ENCODE measurements at regions not wholly inside any gene's neighbourhood (a gene's known extent, or its start where the extent isn't known, plus 50 kb on each side); places are given as distances from the start of the nearest gene placed in this dataset.

DNA sequence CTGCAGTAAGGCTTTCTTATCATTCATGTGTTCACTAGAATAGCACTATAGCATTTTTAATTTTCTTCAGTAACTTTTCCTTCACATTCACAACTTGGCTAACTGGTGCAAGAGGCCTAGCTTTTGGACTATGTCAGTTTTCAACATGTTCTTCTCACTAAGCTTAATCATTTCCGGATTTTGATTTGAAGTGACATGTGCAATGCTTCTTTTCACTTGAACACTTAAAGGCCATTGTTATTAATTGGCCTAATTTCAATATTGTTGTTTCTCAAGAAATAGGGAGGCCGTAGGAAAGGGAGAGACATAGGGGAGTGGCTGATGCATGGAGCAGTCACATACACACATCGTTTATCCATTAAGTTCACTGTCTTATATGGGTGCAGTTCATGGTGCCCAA lies 151.2 kb upstream of the NFE2L3 start:
- DNase-seq, result no peak
- no peaks in the 10 kb centered on the region for H3K9me3 ChIP-seq (ENCODE audit: insufficient read depth, low read depth)
- ChIA-PET CTCF (interaction anchor here (0.7 kb wide), 1 partner anchor 171 kb away, joined by 9 read pairs; no protein-coding TSS in a partner anchor), POLR2A (ENCODE audit: unreplicated experiment) (no interaction called here)
- no peaks in the 10 kb centered on the region for H3F3A ChIP-seq (ENCODE audit: insufficient read depth, low read depth)
- no peaks in the 10 kb centered on the region for H3K9me2 ChIP-seq (ENCODE audit: insufficient read depth)
- H3K27ac ChIP-seq, result no peak overlapping the region
- H3K4me3 ChIP-seq, result no peak overlapping the region
- no peaks in the 10 kb centered on the region for H3K4me1 ChIP-seq (replicated peaks; ENCODE audit: insufficient read depth)
- H2AFZ ChIP-seq, result no peak overlapping the region
- H3K79me2 ChIP-seq (ENCODE audit: low read depth), result no peaks in the 10 kb centered on the region
- BruUV-seq (replicated peaks), result no TSS peak
- H4K20me1 ChIP-seq (ENCODE audit: insufficient read depth), result no peaks in the 10 kb centered on the region
- H3K36me3 ChIP-seq (ENCODE audit: low read depth), result no peaks in the 10 kb centered on the region
- H3K27me3 ChIP-seq (ENCODE audit: insufficient read depth, low read depth), result no peaks in the 10 kb centered on the region
- H3K4me2 ChIP-seq, result no peak overlapping the region
- TF ChIP-seq, protein P1, sequence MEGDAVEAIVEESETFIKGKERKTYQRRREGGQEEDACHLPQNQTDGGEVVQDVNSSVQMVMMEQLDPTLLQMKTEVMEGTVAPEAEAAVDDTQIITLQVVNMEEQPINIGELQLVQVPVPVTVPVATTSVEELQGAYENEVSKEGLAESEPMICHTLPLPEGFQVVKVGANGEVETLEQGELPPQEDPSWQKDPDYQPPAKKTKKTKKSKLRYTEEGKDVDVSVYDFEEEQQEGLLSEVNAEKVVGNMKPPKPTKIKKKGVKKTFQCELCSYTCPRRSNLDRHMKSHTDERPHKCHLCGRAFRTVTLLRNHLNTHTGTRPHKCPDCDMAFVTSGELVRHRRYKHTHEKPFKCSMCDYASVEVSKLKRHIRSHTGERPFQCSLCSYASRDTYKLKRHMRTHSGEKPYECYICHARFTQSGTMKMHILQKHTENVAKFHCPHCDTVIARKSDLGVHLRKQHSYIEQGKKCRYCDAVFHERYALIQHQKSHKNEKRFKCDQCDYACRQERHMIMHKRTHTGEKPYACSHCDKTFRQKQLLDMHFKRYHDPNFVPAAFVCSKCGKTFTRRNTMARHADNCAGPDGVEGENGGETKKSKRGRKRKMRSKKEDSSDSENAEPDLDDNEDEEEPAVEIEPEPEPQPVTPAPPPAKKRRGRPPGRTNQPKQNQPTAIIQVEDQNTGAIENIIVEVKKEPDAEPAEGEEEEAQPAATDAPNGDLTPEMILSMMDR (conservative IDR thresholded peaks at IDR 0.05), result no peak
- no peak for TF ChIP-seq EZH2 (IDR thresholded peaks at IDR 0.05; ENCODE audit: low read depth)
- intact Hi-C loops (cut with micrococcal nuclease; ENCODE audit: unreplicated experiment), result no loop called here

DNA sequence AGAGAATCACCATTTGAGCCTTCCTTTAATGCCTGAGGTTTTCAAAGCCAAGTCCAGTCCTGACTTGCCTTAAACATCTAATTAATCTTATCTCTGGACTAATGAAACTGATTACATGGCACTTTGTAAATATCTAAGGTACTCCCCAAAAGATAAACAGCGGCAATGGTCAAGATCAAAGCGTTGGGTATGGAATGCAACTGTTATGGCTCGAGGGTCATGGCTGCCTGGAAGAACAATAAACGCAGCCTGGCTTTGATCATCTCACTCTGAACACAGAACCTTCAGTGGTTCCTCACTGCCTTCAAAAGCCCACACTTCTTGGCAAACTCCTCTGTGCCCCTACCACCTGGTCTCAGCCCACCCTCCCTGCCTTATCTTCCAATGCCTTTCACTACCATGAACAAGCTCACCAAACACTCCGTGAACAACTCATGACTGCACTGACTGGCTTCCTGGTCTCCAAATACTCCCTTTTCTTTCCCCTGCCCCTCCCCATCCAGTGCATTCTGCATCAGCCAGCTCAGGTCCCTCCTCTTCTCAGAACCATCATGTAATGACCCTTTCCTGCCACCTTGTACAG lies 150.2 kb upstream of the NFE2L3 start:
- BruUV-seq (replicated peaks), result no TSS peak

DNA sequence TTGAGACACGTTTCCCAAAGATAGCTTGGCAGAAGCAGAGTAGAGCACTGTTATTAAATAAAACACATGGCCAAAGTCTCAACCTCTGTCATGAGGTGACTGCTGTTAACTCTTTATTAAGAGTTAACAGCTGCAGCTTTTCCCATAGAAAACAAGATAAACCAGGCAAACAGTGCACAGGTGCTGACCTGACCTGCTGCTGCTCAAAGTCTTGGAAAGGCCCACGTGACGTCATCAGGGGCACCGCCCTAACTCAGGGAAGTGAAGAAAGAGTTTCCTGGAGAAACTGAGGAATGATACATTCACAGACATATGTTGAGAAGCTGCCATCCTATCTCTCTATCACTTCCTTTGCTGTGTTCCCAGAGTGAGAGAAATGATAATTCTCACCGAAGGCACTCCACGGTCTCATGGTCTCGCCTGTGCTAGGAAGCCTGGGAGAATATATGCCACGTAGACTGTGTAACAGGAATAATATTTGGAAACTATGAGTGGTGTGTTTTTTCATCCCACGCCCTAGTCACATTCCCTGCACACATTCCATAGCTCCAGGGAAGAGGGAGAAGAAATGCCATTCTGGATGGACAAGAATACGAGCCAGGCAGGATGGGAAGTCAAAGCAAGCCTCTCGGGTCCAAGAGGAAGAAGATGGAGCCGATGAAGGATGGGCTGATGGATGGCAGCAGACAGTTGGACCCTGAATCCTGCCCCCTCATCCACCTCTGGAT lies 146.2 kb upstream of the NFE2L3 start:
- Histone ChIP-seq H3K27ac (no peak overlapping the region), H3K36me3 (ENCODE audit: low read depth) (no peaks in the 10 kb centered on the region), H3K9me3 (ENCODE audit: insufficient read depth, low read depth) (no peaks in the 10 kb centered on the region), H3F3A (ENCODE audit: insufficient read depth, low read depth) (no peaks in the 10 kb centered on the region), H4K20me1 (ENCODE audit: insufficient read depth) (no peaks in the 10 kb centered on the region), H2AFZ (no peak overlapping the region), H3K4me3 (no peak overlapping the region), H3K27me3 (ENCODE audit: insufficient read depth, low read depth) (no peaks in the 10 kb centered on the region), H3K4me1 (replicated peaks; ENCODE audit: insufficient read depth) (no peaks in the 10 kb centered on the region; the same call in 1 of the 2 replicates), H3K4me2 (no peak overlapping the region), H3K9me2 (ENCODE audit: insufficient read depth) (no peaks in the 10 kb centered on the region), H3K79me2 (ENCODE audit: low read depth) (no peaks in the 10 kb centered on the region)
- no TSS peak for BruUV-seq (replicated peaks)
- TF ChIP-seq, protein P1 (conservative IDR thresholded peaks at IDR 0.05), result no peak
- no peak for TF ChIP-seq EZH2 (IDR thresholded peaks at IDR 0.05; ENCODE audit: low read depth)
- intact Hi-C loops (cut with micrococcal nuclease; ENCODE audit: unreplicated experiment), result no loop called here
- peak in 1 of 2 experiments; percentile 28 for DNase-seq
- POLR2A ChIA-PET (ENCODE audit: unreplicated experiment), result no interaction called here
- CTCF ChIA-PET, result no interaction called here

More for the DNA sequence above, 150.2 kb upstream of the NFE2L3 start:
- no peaks in the 10 kb centered on the region for H3K79me2 ChIP-seq (ENCODE audit: low read depth)
- H3K27ac ChIP-seq, result no peak overlapping the region
- H3K9me2 ChIP-seq (ENCODE audit: insufficient read depth), result no peaks in the 10 kb centered on the region
- ChIA-PET CTCF (no interaction called here), POLR2A (ENCODE audit: unreplicated experiment) (no interaction called here)
- H2AFZ ChIP-seq, result no peak overlapping the region
- H3K4me1 ChIP-seq (replicated peaks; ENCODE audit: insufficient read depth), result no peaks in the 10 kb centered on the region; the same call in 1 of the 2 replicates
- H3F3A ChIP-seq (ENCODE audit: insufficient read depth, low read depth), result no peaks in the 10 kb centered on the region
- intact Hi-C loops (cut with micrococcal nuclease; ENCODE audit: unreplicated experiment), result no loop called here
- H4K20me1 ChIP-seq (ENCODE audit: insufficient read depth), result no peaks in the 10 kb centered on the region
- no peaks in the 10 kb centered on the region for H3K27me3 ChIP-seq (ENCODE audit: insufficient read depth, low read depth)
- H3K9me3 ChIP-seq (ENCODE audit: insufficient read depth, low read depth), result no peaks in the 10 kb centered on the region
- H3K4me2 ChIP-seq, result no peak overlapping the region
- H3K36me3 ChIP-seq (ENCODE audit: low read depth), result no peaks in the 10 kb centered on the region
- no peak for DNase-seq
- no peak overlapping the region for H3K4me3 ChIP-seq
- TF ChIP-seq, protein P1 (conservative IDR thresholded peaks at IDR 0.05), result no peak
- TF ChIP-seq EZH2 (IDR thresholded peaks at IDR 0.05; ENCODE audit: low read depth), result no peak
